Endothelial cell (in vitro differentiated cells): ENCODE measurements at regions not wholly inside any gene's neighbourhood (a gene's known extent, or its start where the extent isn't known, plus 50 kb on each side); places are given as distances from the start of the nearest gene placed in this dataset.

ENCODE experiments used
- DNase-seq: peaks from one replicate; pipeline ENCODE4 v3.0.0; 2021; ENCODE audit warnings: low spot score
- H3K27ac Mint-ChIP-seq: one replicate; pipeline ENCODE4 v1.8.0; 2021; ENCODE audit warnings: mixed read lengths, inconsistent platforms; ENCODE audit not compliant: unreplicated experiment
- H3K27me3 Mint-ChIP-seq: one replicate; pipeline ENCODE4 v1.8.0; 2021; ENCODE audit warnings: mild to moderate bottlenecking, moderate library complexity, mixed read lengths, inconsistent platforms; ENCODE audit not compliant: unreplicated experiment
- H3K36me3 Mint-ChIP-seq: one replicate; pipeline ENCODE4 v1.8.0; 2021; ENCODE audit warnings: mild to moderate bottlenecking, low read depth, mixed read lengths, inconsistent platforms; ENCODE audit not compliant: unreplicated experiment
- H3K4me1 Mint-ChIP-seq: one replicate; pipeline ENCODE4 v1.8.0; 2021; ENCODE audit warnings: mild to moderate bottlenecking, mixed read lengths, inconsistent platforms; ENCODE audit not compliant: unreplicated experiment
- H3K4me3 Mint-ChIP-seq: one replicate; pipeline ENCODE4 v1.8.0; 2021; ENCODE audit warnings: mild to moderate bottlenecking, mixed read lengths, inconsistent platforms; ENCODE audit not compliant: unreplicated experiment
- H3K9me3 Mint-ChIP-seq: one replicate; pipeline ENCODE4 v1.8.0; 2021; ENCODE audit warnings: mixed read lengths, inconsistent platforms; ENCODE audit not compliant: unreplicated experiment
- CTCF ChIP-seq: fragments of 200-600 bp; sonication (generic); IDR thresholded peaks from one replicate; pipeline ENCODE4 v1.5.0; 2021; ENCODE audit warnings: antibody characterized with exemption; ENCODE audit not compliant: unreplicated experiment

- H3K9me3 Mint-ChIP-seq: peaks cover 11% of the 10 kb centered on the region
- H3K27me3 Mint-ChIP-seq: no peaks in the 10 kb centered on the region
- no peak overlapping the region for H3K27ac Mint-ChIP-seq
- no peak for TF ChIP-seq CTCF
- H3K36me3 Mint-ChIP-seq: no peaks in the 10 kb centered on the region
- no peak overlapping the region for H3K4me3 Mint-ChIP-seq
- H3K4me1 Mint-ChIP-seq: no peaks in the 10 kb centered on the region
- DNase-seq: no peak
Observed at GRCh38 chr16:65861131-65861731, 505.3 kb upstream of the CDH5 start.

GRCh38 chr16:65855171-65856145 is 511.0 kb upstream of the CDH5 start:
- no peak for TF ChIP-seq CTCF
- Mint-ChIP-seq H3K4me1 (no peaks in the 10 kb centered on the region), H3K9me3 (no peaks in the 10 kb centered on the region), H3K27me3 (no peaks in the 10 kb centered on the region), H3K36me3 (no peaks in the 10 kb centered on the region), H3K4me3 (no peak overlapping the region), H3K27ac (no peak overlapping the region)
- DNase-seq: no peak

DNA sequence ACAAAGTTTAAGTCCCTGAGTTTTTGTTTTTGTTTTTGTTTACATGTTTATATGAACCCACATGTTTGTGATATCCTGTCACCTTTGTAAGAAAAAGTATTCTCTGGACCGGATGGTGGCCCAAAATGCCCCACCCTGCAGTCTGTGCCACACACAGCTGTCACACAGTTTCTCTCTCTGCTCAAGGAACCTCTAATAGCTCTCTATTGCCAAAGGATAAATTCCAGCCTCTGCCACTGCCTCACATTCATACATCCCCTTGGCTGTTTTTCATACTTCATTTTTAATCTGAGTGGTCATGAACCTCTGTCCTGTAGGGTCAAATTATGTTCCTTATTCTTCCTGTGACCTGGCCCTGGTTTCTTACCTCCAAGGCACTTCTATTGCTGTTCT is 520.3 kb upstream of the CDH5 start:
- Mint-ChIP-seq H3K36me3 (no peaks in the 10 kb centered on the region), H3K9me3 (no peaks in the 10 kb centered on the region), H3K27me3 (no peaks in the 10 kb centered on the region), H3K4me1 (peaks cover 5% of the 10 kb centered on the region), H3K27ac (no peak overlapping the region), H3K4me3 (no peak overlapping the region)
- DNase-seq: no peak
- TF ChIP-seq CTCF: no peak

DNA sequence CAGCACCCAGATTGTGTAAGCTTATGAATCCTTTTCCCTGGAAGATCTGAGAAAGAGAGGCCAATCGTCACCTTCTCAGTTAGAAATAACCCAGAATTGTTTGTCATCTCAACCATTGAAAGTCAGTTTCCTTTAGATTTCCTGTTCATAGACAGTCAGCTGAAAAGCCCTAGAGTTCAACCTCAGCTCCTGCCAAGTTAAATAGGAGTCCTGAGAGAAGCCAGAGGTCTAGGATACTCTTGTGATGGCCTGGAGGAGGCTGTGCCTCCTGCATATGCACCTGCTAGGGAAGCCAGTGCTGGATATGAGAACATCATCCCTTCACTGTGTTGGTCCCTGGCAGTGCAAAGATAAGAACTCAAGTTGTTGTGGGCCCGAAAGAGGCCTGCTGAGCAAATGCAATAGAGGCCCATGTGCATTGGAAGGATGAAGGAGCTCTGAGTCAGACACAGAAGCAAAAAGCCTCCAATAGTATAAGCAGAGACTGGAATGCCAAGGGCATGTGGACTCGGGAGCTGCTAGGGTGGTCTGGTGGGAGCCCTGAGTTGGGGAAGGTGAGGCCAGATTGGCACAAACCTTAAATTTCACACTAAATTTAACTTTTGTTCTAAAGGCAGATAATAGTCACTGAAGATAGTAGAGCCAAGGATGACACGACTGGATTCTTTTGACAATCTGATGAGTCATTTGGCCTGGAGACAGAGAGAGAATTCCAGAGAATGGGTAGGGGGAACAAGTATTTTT is 520.9 kb upstream of the CDH5 start:
- no peak for TF ChIP-seq CTCF
- H3K4me1 Mint-ChIP-seq: peaks cover 5% of the 10 kb centered on the region
- no peak overlapping the region for H3K4me3 Mint-ChIP-seq
- H3K27ac Mint-ChIP-seq: no peak overlapping the region
- no peaks in the 10 kb centered on the region for H3K9me3 Mint-ChIP-seq
- H3K27me3 Mint-ChIP-seq: no peaks in the 10 kb centered on the region
- no peak for DNase-seq
- no peaks in the 10 kb centered on the region for H3K36me3 Mint-ChIP-seq
